ENCODE measurements at regions not wholly inside any gene's neighbourhood (a gene's known extent, or its start where the extent isn't known, plus 50 kb on each side); places are given as distances from the start of the nearest gene placed in this dataset.

GRCh38 chr10:6713120-6713519, 133.0 kb upstream of the PRKCQ start:
- no peak overlapping the region for H3K4me3 ChIP-seq (ENCODE audit: low read length)
- H3K4me1 ChIP-seq (ENCODE audit: insufficient read depth, low read length), result no peaks in the 10 kb centered on the region
- TF ChIP-seq EZH2 (IDR thresholded peaks at IDR 0.05; ENCODE audit: low read length, unreplicated experiment), result no peak
- no peak for TF ChIP-seq CTCF (conservative IDR thresholded peaks at IDR 0.05; ENCODE audit: low read depth, low read length)
- ChIA-PET CTCF (no interaction called here), POLR2A (ENCODE audit: unreplicated experiment) (no interaction called here)
- no peak overlapping the region for H3K27ac ChIP-seq (ENCODE audit: low read length)
- ATAC-seq, result no peak
- H3K79me2 ChIP-seq (ENCODE audit: low read length), result no peaks in the 10 kb centered on the region
- no peak for DNase-seq
- BruUV-seq (replicated peaks), result no TSS peak
- peaks cover 36% of the 10 kb centered on the region for H3K27me3 ChIP-seq (ENCODE audit: low read length)
- no peaks in the 10 kb centered on the region for H3K36me3 ChIP-seq (ENCODE audit: low read depth, low read length)
- H3K9ac ChIP-seq (ENCODE audit: low read length), result no peak overlapping the region
- H2AFZ ChIP-seq (ENCODE audit: low read length), result no peak overlapping the region
- no peak overlapping the region for H3K4me2 ChIP-seq (ENCODE audit: low read length)
- intact Hi-C loops (cut with micrococcal nuclease), result no loop called here
- H4K20me1 ChIP-seq (ENCODE audit: low read length), result no peaks in the 10 kb centered on the region
- no peaks in the 10 kb centered on the region for H3F3A ChIP-seq (ENCODE audit: low read length, unreplicated experiment)
- no peaks in the 10 kb centered on the region for H3K9me3 ChIP-seq (ENCODE audit: low read length)
- H3K9me2 ChIP-seq (replicated peaks; ENCODE audit: low read length), result no peaks in the 10 kb centered on the region

- Histone ChIP-seq H3F3A (ENCODE audit: low read length, unreplicated experiment) (no peaks in the 10 kb centered on the region), H4K20me1 (ENCODE audit: low read length) (no peaks in the 10 kb centered on the region), H2AFZ (ENCODE audit: low read length) (no peak overlapping the region), H3K4me2 (ENCODE audit: low read length) (no peak overlapping the region), H3K36me3 (ENCODE audit: low read depth, low read length) (no peaks in the 10 kb centered on the region), H3K27me3 (ENCODE audit: low read length) (peaks cover 46% of the 10 kb centered on the region), H3K4me1 (ENCODE audit: insufficient read depth, low read length) (no peaks in the 10 kb centered on the region), H3K9me2 (replicated peaks; ENCODE audit: low read length) (no peaks in the 10 kb centered on the region), H3K27ac (ENCODE audit: low read length) (no peak overlapping the region), H3K9ac (ENCODE audit: low read length) (no peak overlapping the region), H3K9me3 (ENCODE audit: low read length) (no peaks in the 10 kb centered on the region), H3K4me3 (ENCODE audit: low read length) (no peak overlapping the region), H3K79me2 (ENCODE audit: low read length) (no peaks in the 10 kb centered on the region)
- POLR2A ChIA-PET (ENCODE audit: unreplicated experiment), result no interaction called here
- no peak for ATAC-seq
- TF ChIP-seq CTCF (conservative IDR thresholded peaks at IDR 0.05; ENCODE audit: low read depth, low read length) (no peak), EZH2phosphoT487 (IDR thresholded peaks at IDR 0.05; ENCODE audit: borderline replicate concordance, low read length) (no peak)
- DNase-seq, result no peak
- intact Hi-C loops (cut with micrococcal nuclease), result no loop called here
- no TSS peak for BruUV-seq (replicated peaks)
- CTCF ChIA-PET, result no interaction called here
Measured at GRCh38 chr10:6711881-6712280, 131.8 kb upstream of the PRKCQ start.

GRCh38 chr10:6711408-6711841, 131.3 kb upstream of the PRKCQ start:
- Histone ChIP-seq H2AFZ (ENCODE audit: low read length) (no peak overlapping the region), H3K4me1 (ENCODE audit: insufficient read depth, low read length) (no peaks in the 10 kb centered on the region), H3K9ac (ENCODE audit: low read length) (no peak overlapping the region), H3K27ac (ENCODE audit: low read length) (no peak overlapping the region), H3K4me3 (ENCODE audit: low read length) (no peak overlapping the region), H4K20me1 (ENCODE audit: low read length) (no peaks in the 10 kb centered on the region), H3K9me3 (ENCODE audit: low read length) (no peaks in the 10 kb centered on the region), H3K9me2 (replicated peaks; ENCODE audit: low read length) (no peaks in the 10 kb centered on the region), H3K4me2 (ENCODE audit: low read length) (no peak overlapping the region), H3K36me3 (ENCODE audit: low read depth, low read length) (no peaks in the 10 kb centered on the region), H3F3A (ENCODE audit: low read length, unreplicated experiment) (no peaks in the 10 kb centered on the region), H3K27me3 (ENCODE audit: low read length) (peaks cover 50% of the 10 kb centered on the region), H3K79me2 (ENCODE audit: low read length) (no peaks in the 10 kb centered on the region)
- intact Hi-C loops (cut with micrococcal nuclease), result no loop called here
- DNase-seq (no peak), ATAC-seq (no peak)
- ChIA-PET CTCF (no interaction called here), POLR2A (ENCODE audit: unreplicated experiment) (no interaction called here)
- TF ChIP-seq EZH2phosphoT487 (IDR thresholded peaks at IDR 0.05; ENCODE audit: borderline replicate concordance, low read length) (no peak), EZH2 (IDR thresholded peaks at IDR 0.05; ENCODE audit: low read length, unreplicated experiment) (no peak)
- no TSS peak for BruUV-seq (replicated peaks)
